Activated gamma-delta T cell (primary cell): ENCODE measurements at regions not wholly inside any gene's neighbourhood (a gene's known extent, or its start where the extent isn't known, plus 50 kb on each side); places are given as distances from the start of the nearest gene placed in this dataset.
"Not testable (repeated sequence)": the region's sequence is repeated elsewhere in the genome, so short reads cannot be mapped to it uniquely, and the experiment has no call there.

Experiments
- DNase-seq: peaks from one replicate; lab custom pipeline; 2025; lab: John Stamatoyannopoulos, UW

GRCh38 chr7:29701540-29701939 lies 104.8 kb upstream of the WIPF3 start:
- DNase-seq = not testable (repeated sequence)

DNA sequence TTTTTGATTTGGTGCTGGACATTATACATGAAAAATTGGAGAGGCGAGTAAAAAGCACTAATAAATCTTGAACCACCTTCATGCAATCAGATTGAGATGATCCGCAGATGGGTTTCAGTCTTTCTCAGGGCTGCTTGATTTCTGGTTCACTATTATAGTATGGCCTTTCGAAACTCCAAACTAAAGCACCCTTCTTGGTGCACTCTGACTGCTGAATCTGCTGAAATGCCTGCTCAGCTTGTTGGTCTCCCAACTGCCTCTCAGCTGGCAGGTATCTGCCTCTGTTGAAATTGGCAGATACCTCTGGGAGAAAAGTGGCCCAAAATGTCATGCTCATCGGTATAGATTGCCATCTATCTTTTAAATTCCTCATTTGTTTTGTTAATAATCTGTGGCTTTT lies 102.5 kb upstream of the WIPF3 start:
- not testable (repeated sequence) for DNase-seq

GRCh38 chr7:29709002-29709401 lies 97.3 kb upstream of the WIPF3 start:
- DNase-seq = not testable (repeated sequence)

DNA sequence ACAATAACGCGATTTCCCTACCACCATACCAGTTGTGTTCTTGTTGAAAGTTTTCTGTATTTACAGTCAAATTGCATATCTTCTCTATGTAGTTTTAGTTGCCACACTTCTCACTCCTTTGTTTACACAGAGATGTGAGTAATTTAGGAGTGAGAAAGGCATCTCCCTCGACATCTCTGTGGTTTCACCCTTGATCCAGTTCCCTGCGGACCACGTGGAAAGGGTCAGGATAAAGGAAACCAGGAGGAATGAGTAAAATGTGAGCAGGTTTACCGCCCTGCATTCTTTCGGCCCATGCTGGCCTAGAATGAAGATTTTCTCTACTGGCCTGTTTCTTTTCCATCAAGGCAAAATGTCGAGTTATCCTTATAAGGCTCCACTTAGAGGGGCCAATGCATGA lies 83.2 kb upstream of the WIPF3 start:
- not testable (repeated sequence) for DNase-seq

- no peak for DNase-seq
Observed at GRCh38 chr7:29723599-29723998, 82.7 kb upstream of the WIPF3 start.

DNA sequence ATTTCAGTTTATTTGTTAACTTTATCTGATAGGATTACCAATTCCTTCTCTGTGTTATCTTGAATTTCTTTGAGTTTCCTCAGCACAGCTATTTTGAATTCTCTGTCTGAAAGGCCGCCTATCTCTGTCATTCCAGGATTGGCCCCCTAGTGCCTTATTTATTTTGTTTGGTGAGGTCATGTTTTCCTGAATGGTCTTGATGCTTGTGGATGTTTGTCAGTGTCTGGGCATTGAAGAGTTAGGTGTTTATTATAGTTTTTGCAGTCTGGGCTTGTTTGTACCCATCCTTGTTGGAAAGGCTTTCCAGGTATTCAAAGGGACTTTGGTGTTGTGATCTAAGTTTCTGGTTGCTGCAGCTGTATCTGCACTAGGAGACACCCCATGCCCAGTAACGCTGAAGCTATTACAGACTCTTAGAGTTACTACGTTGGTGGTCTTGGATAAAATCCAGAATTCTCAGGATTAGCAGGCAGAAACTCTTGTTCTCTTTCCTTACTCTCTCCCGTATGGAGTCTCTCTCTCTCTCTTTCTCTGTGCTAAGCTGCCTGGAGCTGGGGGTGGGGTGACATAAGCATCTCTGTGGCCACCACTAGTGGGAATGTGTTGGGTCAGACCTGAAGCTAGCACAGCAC lies 76.7 kb upstream of the WIPF3 start:
- DNase-seq = not testable (repeated sequence)

DNA sequence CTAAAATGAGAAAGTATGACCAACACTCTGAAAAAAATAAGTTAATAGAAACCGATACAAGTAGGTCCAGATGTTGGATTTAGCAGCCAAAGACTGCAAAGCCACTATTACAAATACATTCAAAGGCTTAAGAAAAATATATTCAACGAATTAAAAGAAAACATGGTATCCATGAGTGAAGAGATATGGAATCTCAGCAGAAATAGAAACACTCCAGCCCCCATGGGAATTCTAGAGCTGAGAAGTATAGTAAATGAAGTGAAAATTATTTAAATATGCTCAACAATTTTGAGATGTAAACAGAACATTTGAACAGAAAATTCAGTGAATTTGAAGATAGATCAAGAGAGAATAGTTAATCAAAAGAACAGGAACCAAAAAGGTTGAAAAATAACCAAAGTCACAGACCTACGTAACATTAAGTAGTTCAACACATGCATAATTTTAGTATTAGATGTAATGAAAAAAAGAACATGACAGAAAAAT lies 72.0 kb upstream of the WIPF3 start:
- DNase-seq = no peak

DNA sequence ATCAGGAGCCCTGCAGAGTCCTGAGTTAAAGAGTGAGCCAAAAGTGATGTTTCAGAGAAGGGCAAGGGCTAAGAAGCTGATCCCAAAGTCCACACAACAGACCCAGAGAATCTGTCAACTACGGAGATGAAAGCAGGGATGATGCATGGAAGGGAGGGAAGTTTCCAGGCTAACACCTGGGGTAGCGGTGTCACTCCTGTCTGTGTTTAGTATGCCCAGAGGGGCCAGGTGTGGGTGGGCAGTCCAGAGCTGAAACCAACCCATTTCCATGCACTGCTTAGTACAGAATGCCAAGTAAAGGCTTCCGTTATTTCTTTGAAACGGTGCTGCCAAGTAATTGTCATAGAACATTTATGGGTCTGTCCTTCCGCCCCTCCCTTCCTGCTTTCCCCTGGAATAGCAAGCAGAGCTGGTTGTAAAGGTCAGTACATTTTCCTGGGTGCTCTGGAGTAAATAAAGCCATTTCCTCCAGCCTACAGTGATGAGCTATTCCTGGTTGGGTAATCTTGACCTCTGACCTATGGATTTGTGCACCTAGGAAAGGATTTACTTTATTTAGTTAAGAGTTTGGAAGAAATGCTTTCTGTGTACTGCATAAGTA lies 58.6 kb upstream of the WIPF3 start:
- DNase-seq = not testable (repeated sequence)

DNA sequence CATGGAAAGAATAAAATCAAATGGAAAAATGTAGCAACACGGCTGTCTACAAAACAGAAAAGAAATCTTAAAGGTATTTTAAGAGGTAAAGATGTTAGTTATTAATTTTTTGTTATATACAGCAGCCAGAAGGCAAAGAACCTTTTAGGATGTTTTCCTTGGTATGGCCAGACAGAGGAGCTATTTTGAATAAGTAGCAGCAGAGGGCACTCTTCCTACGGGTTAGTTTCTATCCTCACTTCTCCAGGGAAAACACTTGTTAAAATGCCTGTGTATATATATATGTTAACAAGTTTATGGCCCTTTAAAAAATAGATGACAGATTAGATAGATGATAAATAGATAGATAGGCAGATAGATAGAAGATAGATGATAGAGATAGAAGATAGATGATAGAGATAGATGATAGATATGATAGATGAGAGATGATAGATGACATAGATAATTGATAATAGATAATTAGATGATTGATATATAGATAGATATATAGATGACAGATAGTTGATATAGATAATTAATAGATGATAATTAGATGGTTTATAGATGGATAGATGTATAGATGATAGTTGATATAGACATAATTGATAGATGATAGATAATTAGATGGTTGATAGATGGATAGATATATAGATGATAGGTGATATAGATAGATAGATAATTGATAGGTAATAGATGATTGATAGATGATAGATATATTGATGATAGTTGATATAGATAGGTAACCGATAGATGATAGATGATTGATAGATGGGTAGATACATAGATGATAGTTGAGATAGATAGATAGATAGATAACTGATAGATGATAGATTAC lies 57.8 kb upstream of the WIPF3 start:
- DNase-seq = no peak

DNA sequence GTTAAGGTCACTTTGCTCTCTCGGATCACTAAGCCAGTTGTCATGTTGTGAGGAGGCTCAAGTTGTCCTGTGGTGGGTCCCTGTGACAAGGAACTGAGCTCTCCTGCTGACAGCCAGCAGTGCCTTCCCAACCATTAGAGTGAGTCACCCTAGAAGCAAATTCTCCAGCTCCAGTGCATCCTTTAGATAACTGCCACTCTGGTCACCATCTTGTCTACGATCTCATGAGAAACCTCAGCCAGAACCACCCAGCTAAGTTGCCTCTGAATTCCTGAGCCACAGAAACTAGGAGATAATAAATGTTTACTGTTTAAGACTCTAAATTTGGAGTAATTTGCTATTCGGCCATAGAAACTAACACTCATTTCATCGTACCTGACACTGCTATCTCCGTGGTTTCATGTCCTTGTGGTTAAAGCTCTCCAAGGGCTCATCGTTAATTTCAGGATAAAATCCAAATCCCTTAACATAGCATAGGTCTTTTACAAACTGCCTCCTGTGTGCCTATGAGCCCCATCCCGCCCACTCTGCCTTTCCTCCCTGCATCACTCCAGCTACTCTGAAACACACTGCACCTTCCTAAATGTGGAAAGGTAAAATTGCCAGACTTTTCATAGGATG lies 56.5 kb upstream of the WIPF3 start:
- no peak for DNase-seq

- DNase-seq = not testable (repeated sequence)
Observed at GRCh38 chr7:29750373-29750940, 55.9 kb upstream of the WIPF3 start.

DNA sequence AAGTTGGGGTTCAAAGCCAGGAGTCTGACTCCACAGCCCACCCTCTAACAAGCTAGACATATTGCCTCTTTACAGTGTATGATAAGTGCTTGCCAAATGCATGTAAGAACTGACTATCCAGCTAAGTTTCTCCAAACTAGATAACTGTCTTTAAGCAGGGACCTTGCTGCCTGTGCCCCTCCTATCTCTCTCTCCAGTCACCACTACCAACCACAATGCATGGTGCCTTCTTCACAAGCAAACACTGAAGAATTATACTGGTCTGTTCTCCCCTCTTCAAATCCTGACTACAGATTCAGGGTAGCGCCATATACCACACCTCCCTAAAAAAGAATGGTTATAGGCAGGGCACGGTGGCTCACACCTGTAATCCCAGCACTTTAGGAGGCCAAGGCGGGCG lies 55.3 kb upstream of the WIPF3 start:
- DNase-seq = not testable (repeated sequence)

GRCh38 chr7:29754874-29755490 lies 51.3 kb upstream of the WIPF3 start:
- no peak for DNase-seq
